ENCODE measurements at regions not wholly inside any gene's neighbourhood (a gene's known extent, or its start where the extent isn't known, plus 50 kb on each side); places are given as distances from the start of the nearest gene placed in this dataset.

DNA sequence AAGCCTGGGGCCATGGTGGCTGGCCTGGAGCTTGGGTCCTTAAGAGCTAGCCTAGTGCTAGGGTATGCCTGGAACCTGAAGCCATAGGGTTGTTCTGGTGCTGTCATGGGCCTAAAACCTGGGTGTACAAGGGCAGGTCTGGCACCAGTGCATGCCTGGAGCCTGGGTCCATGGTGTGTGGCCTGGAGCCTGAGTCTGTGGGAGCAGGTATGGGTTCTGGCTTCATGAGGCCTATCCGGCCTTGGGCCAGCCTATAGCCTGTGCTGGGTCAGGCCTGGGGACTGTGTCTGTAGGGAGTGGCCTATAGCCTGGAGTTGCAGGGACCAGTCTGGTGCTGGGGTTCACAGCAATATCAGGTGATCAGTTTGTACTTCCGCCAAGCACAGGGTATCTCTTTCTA, 347.2 kb upstream of the MEF2C start:
- 93 to 94% methylated on average over 2 of the region's 2 CpGs for WGBS, 2 donors
- H3K4me3 ChIP-seq (ENCODE audit: low read depth, poor library complexity, severe bottlenecking), result no peak overlapping the region
- no peak for TF ChIP-seq POLR2A (IDR thresholded peaks at IDR 0.05)
- TF ChIP-seq, protein P1, sequence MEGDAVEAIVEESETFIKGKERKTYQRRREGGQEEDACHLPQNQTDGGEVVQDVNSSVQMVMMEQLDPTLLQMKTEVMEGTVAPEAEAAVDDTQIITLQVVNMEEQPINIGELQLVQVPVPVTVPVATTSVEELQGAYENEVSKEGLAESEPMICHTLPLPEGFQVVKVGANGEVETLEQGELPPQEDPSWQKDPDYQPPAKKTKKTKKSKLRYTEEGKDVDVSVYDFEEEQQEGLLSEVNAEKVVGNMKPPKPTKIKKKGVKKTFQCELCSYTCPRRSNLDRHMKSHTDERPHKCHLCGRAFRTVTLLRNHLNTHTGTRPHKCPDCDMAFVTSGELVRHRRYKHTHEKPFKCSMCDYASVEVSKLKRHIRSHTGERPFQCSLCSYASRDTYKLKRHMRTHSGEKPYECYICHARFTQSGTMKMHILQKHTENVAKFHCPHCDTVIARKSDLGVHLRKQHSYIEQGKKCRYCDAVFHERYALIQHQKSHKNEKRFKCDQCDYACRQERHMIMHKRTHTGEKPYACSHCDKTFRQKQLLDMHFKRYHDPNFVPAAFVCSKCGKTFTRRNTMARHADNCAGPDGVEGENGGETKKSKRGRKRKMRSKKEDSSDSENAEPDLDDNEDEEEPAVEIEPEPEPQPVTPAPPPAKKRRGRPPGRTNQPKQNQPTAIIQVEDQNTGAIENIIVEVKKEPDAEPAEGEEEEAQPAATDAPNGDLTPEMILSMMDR (IDR thresholded peaks at IDR 0.05), result no peak
- intact Hi-C loops (cut with DNase I; ENCODE audit: low total_unique reads), result no loop called here
- DNase-seq (ENCODE audit: low spot score in 2 of 2), result no peak

DNA sequence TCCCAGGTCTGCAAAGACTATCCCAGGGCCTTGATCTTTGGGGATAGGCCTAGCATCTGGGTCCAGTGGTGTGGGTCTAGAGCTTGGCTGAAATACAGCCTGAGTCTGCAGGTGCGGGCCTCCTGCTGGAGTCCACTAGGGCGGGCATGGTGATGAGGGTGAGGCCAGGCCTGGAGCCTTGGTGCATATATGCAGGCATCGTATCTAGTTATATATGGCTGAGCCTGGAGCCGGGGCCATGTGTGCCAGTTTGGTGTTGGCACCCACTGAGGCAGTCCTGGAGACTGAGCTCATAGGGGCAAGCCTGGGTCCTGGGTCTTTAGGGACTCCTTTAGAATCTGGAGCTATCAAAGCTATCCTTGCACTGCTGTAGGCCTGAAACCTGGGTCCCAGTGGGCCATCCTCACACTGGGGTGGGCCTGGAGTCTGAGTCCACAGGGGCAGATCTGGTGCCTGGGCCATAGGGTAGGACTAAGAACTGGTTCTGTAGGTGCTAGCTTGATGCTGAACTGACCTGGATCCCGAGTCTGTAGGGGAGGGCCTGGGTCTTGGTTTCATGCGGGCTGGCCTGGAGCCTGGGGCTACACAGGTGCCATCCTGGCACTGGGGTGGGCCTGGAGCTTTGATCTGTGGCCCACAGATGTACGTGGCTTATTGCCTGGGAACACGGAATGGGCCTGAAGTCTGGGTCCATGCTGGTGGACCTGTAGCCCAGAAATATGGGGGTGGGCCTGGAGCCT, 346.5 kb upstream of the MEF2C start:
- DNase-seq (ENCODE audit: low spot score in 2 of 2), result peak in 1 of 2 donors; percentile 75
- intact Hi-C loops (cut with DNase I; ENCODE audit: low total_unique reads), result no loop called here
- no peak overlapping the region for H3K4me3 ChIP-seq (ENCODE audit: low read depth, poor library complexity, severe bottlenecking)
- 87 to 93% methylated on average over 7 to 8 of the region's 8 CpGs for WGBS, 2 donors
- TF ChIP-seq, protein P1 (IDR thresholded peaks at IDR 0.05), result no peak
- no peak for TF ChIP-seq POLR2A (IDR thresholded peaks at IDR 0.05)

DNA sequence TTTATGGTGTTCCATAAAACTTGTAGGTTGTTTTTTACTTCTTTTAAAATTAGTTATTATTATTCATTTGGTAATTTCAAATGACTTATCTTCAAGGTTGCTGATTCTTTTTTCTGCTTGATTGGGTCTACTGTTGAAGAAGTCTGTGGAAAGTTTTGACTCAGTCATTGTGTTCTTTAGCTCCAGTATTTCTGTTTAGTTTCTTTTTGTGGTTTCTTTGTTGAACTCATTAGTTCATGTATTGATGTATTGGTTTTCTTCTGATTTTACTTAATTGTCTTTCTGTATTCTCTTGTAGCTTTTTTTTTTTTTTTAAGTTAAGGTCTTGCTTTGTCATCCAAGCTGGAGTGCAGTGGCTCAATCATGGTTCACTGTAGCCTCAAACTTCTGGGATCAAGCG, 345.4 kb upstream of the MEF2C start:
- H3K4me3 ChIP-seq (ENCODE audit: low read depth, poor library complexity, severe bottlenecking), result no peak overlapping the region
- 93% methylated on average over 1 of the region's 1 CpG for WGBS, 2 donors
- intact Hi-C loops (cut with DNase I; ENCODE audit: low total_unique reads), result no loop called here
- no peak for DNase-seq (ENCODE audit: low spot score in 2 of 2)
- TF ChIP-seq POLR2A (IDR thresholded peaks at IDR 0.05), result no peak
- TF ChIP-seq, protein P1 (IDR thresholded peaks at IDR 0.05), result no peak

DNA sequence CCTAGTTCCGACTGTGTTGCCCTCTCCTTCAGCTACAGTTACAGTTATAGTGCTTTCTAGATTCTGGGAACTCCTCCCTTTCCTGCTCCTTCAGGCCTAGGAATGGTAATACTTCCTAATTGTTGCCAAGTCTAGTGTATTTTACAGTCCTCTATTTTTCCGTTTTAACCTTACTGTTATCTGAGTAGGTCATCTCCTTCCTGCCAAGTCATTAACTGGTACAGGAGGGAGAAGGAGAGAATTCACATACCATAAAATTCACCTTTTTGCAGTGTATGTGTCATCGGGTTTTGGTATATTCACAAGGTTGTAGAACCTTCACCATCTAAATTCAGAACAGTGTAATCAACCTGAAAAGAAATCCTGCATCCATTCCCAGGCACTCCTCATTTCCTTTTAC, 335.4 kb upstream of the MEF2C start:
- intact Hi-C loops (cut with DNase I; ENCODE audit: low total_unique reads), result no loop called here
- 75 to 82% methylated on average over 3 of the region's 3 CpGs for WGBS, 2 donors
- no peak for DNase-seq (ENCODE audit: low spot score in 2 of 2)
- no peak overlapping the region for H3K4me3 ChIP-seq (ENCODE audit: low read depth, poor library complexity, severe bottlenecking)
- TF ChIP-seq, protein P1 (IDR thresholded peaks at IDR 0.05), result no peak
- no peak for TF ChIP-seq POLR2A (IDR thresholded peaks at IDR 0.05)

DNA sequence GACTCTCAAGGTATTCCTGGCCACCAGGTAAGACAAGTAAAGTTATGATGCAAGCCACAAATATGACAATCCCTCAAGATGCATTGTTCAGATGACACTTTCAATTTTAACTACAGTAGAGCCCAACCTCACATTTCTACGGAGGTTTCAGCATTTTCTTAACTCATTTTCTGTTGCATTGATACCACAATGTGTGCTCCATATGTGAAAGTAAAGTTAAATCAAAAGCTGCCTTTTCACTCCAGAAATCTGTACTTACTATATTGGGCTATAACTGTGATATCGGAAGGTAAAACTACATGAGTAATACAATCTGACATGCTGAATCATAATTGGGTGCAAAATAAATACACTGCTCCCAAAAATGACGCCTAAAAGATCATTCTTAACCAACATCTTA, 333.6 kb upstream of the MEF2C start:
- 87 to 89% methylated on average over 3 of the region's 3 CpGs for WGBS, 2 donors
- no peak overlapping the region for H3K4me3 ChIP-seq (ENCODE audit: low read depth, poor library complexity, severe bottlenecking)
- intact Hi-C loops (cut with DNase I; ENCODE audit: low total_unique reads), result no loop called here
- TF ChIP-seq, protein P1 (IDR thresholded peaks at IDR 0.05), result no peak
- TF ChIP-seq POLR2A (IDR thresholded peaks at IDR 0.05), result no peak
- DNase-seq (ENCODE audit: low spot score in 2 of 2), result no peak

DNA sequence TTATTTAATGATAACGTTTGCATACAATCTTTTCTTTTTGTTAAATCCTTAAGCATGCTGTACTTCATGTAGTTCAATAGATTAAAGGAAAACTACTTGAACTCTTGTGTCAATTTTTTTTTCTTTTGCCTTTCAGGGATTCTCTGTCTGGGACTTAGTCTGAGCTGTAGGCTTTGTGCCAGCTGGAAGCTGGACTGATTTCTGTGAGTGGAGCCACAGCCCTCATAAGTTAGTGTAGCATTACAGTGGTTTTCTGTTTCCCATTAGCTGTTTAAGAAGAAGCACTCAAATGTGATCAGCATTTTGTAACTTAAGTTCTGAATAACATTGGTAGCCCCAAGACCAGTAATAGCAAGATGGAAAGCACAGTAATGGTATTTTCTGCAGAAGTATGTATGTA, 330.6 kb upstream of the MEF2C start:
- no peak overlapping the region for H3K4me3 ChIP-seq (ENCODE audit: low read depth, poor library complexity, severe bottlenecking)
- intact Hi-C loops (cut with DNase I; ENCODE audit: low total_unique reads), result no loop called here
- no peak for TF ChIP-seq POLR2A (IDR thresholded peaks at IDR 0.05)
- TF ChIP-seq, protein P1 (IDR thresholded peaks at IDR 0.05), result no peak
- DNase-seq (ENCODE audit: low spot score in 2 of 2), result no peak
- WGBS, 2 donors, result 27 to 29% methylated on average over 1 of the region's 1 CpG
